Fibroblast of skin of abdomen (primary cell): ENCODE measurements at regions not wholly inside any gene's neighbourhood (a gene's known extent, or its start where the extent isn't known, plus 50 kb on each side); places are given as distances from the start of the nearest gene placed in this dataset.
"Not testable (repeated sequence)": the region's sequence is repeated elsewhere in the genome, so short reads cannot be mapped to it uniquely, and the experiment has no call there.

Source experiments
- DNase-seq: peaks from one replicate; pipeline ENCODE4 v3.0.0-alpha.2; 2013

- not testable (repeated sequence) for DNase-seq
Observed at GRCh38 chr15:62371683-62372082, 206.6 kb upstream of the C2CD4B start.

DNA sequence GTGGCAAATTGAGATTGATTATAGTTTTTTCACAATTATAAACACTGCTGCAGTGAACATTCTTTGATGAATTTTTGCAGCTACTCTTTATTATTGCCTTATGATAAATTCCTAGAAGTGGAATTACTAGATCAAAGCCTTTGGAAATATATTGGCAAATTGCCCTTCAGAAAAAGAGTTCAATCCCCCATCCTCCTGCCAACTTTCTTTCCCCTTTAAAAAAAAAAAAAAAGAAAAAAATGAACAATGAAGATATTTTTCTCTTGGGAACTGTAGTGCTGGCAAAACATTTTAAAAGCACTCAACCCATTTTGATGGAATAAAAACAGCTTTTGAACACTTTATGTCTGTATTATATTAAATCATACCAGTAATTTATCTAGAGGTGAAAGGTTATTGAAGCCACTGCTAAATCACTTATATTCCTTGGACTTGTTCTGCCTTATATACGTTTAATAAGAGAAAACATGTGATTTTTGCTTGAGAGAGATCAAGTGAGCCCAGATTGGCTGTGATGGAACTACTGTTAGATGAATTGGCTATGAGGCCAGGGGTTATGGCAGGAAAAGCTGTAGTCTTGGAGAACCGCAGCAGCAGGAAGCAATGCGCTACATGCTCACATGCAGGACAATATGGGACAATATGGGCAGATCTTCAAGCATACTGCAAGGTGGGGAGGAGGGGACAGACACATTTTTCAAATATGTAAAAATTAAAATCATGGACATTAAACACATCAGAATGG lies 212.8 kb upstream of the C2CD4B start:
- DNase-seq = no peak

DNA sequence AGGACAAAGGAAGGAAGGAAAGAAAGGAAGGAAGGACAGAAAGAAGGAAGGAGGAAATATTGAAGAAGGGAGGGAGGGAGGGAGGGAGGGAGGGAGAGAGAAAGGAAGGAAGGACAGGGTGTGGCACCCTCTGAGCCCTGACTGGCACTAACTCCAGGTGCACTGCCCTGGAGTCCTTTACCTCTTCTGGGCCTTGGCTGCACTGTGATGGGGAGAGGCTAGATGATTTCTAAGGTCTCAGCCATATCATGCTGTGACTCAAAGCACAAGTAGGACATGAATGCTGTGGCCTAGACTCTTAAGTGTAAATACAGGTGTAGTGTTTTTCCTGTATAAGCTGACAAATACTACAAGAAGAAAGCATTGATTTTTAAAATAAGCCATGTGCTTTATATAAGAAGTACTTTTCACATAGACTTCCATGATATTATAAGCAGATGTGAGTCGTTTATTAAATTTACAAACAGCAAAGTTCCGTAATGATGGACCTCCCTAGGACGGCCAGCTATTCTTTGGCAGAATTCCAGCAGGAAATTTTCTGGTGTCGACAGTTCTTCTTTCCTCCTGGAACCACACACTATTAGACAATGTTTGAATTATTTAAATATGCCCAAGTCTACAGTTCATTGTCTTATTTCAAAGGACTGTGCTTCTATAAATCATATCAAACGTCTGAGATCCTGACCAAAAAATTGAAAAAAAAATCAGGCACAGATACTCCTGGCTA lies 213.8 kb upstream of the C2CD4B start:
- DNase-seq = no peak

DNA sequence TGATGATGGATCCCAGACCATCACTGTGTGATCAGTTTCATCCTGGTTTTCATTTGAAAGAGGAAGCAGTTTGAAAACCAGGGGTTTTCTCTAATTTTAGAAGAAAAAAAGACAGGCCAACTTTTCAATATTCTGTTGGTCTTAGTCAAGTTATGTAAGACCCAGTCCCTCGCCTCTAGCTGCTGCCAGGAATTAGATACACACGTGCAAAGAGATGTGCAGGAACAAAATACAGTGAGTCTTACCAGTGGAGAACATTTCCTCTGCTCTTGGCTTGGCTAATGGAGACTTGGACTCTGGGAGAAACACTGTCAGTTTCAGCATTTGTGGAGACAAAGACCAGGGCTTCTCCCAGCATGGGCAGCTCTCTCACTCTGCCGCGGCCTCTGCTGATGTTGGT lies 214.9 kb upstream of the C2CD4B start:
- no peak for DNase-seq

- no peak for DNase-seq
Observed at GRCh38 chr15:62382046-62382445, 217.0 kb upstream of the C2CD4B start.

DNA sequence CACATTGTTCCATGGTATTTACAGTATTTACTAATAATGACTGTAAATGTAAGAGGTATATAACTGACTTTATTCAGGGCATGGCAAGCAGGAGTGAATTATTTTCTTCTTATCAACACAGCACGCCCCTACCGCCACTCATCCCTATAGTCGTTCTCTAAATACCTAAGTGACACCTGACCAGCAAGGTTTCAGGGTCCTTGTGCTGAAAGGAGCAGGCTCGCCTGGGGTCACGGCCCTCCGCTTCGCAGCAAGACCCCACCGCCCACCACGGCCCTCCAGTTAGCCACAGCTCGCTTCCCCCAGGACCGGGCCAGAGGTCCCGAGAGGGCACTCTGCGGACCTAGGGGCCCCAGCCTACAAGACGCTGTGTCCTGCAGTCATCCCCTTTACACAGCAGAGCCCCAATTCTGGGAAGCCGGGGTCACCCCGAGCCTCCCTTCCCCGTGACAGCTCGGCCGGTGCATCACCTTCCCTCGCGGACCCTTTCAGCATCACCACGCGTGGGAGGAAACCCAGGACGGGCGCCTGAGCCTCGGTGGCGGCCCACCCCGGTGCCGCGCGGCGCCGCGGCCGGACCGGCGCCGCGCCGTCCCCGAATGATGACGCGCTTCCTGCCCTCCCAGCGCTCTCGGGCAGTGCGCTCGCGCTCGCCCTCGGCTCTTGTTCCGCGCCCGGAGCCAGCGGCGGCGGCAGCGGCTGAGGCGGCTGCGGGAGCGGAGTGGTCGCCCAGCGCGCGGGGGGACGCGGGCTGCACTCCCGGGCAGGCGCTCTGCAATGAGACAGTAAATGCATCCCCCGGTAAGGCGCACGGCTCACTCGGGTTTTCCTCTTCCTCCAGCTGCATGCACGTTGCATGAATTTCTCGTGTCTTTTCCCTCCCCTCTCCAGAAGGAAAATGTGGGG lies 225.1 kb upstream of the C2CD4B start, which contains the start of gene TLN2:
TLN2 (plus strand) TSS at position 666 of the 906 bp plus-strand sequence.
- DNase-seq = peak; percentile 79

DNA sequence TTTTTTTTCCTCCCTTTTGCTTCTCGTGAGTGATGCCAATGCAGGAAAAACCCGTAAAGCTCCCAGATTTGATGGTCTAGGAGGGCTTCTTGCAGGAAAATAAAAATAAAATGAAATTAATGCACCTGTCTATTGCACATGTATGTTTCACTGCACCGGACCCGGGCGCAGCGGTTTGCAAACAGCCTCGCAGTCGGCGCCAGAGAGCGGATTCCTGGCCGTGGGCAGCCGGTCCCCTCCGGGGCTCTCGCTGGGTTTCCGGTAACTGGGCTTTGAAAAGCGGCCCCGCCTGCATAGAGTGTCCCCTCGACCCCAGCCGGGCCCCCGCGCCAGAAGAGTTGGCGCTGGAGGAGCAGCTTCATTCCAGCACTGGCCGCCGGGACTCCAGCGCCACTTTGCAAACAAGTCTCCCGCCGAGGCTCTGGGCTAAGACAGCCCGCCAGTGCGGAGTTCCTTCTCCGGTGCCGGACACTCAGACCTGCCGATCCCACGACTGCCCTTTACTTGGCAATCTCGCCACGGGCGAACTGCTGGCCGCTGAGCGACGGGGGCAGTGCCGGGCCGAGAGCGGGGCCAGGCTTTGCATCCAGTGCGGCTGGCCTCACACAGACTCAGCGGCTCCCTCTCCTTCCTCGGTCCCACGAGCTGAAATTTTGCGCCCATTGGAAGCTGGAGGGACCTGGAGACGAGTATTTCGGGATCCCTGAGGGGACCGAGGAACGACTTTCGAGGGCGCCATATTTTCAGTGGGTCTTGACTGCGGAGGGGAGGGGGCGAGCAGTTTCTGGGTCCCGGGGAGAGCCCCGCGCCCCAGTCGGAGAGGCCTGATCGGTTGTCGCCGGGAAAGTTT lies 225.9 kb upstream of the C2CD4B start:
- no peak for DNase-seq

DNA sequence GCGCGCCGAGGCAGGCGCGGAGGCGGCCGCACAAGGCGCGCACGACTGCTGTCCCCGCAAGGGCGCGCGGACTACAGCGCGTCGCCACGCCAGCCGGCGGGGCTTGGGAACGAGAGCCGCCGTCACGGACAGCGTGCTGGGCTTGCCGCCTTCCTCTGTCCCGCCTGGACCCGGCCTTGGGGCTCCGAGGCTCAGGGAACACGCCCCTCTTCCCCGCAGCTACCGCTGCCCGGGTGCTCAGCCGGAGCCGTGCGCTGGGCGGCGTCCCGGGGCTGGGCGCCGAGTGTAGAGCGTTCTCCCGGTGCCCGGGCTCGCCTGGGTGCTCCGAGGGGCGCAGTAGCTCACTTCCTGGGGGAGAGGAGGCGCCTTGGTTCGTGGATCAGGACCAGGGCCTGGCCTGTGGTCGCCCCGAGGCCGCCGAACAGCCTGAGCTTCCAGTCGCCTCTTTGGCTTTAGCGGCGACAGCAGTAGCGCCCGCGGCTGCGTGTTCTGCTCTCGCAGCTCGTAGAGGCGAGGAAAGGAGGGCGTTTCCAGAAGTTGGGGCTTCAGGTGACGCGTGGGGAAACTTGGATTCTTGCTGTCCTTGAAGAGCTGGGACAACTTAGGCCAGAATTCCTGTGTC lies 226.7 kb upstream of the C2CD4B start:
- peak; percentile 61 for DNase-seq

DNA sequence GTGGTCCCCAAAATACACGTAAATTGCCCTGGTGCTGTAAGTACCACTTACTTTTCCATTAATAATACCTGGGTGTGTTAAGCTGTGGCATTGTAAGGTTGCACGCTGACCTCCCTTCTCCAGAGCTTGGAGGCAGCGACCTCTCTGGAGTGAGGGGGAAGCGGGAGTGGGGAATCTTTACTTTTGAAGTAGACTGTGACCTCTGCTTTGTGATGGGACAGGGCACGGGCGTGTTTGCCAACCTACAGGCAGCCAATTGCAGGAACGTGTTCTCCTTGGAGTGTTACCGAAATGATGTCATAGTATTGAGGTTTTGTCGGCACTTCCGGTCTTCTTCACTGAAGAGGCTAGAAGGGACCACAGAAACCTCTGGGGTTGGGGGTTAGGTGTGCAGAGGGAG lies 227.3 kb upstream of the C2CD4B start:
- peak; percentile 55 for DNase-seq

- DNase-seq = no peak
Observed at GRCh38 chr15:62393196-62393595, 228.1 kb upstream of the C2CD4B start.

DNA sequence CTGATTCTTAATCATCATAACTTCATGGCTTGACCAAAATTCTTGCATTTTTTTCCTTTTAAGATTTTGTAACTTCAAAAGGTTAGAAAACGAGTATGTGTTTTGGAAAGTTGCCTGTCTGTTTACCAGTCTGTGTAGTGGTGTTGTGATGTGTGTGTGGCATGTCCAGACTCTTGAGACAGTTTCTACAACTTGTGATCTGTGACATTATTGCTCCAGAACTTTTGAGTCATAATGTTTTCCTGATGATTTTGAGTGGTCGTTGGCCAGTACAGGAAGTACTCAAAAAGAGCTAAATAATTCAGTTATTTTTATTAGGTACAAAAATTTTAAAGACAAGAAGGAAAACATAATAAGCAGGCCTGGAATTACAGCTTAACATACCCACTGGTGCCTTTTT lies 229.0 kb upstream of the C2CD4B start:
- no peak for DNase-seq

DNA sequence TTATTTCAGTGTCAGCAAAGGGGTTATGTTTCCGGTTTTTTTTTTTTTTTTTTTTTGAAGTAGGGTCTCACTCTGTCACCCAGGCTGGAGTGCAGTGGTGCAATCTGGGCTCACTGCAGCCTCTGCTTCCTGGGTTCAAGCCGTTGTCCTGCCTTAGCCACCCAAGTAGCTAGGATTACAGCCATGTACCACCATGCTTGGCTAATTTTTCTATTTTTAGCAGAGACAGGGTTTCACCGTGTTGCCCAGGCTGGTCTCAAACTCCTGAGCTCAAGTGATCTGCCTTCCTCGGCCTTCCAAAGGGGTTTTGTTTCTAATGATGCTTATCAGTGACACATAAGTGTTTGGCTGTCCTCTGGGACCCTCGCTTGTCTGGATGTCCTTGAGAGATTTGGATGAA lies 235.7 kb upstream of the C2CD4B start:
- no peak for DNase-seq

DNA sequence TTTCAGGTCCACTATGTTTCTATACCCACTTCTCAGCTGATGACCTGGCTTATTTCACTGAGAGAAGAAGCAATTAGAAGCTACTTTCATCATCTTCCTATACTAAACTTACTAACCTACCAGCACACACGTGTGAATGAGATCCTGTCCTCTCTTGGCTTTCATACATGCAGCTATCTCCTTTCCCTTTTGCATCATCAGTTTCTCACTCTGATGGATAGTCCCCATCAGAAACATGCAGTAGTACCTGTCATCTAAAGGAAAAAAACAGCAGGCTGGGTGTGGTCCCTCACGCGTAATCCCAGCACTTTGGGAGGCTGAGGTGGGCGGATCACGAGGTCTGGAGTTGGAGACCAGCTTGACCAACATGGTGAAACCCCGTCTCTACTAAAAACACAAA lies 237.6 kb upstream of the C2CD4B start:
- no peak for DNase-seq

- DNase-seq = peak; percentile 80
Observed at GRCh38 chr15:62403164-62403809, 238.2 kb upstream of the C2CD4B start.

DNA sequence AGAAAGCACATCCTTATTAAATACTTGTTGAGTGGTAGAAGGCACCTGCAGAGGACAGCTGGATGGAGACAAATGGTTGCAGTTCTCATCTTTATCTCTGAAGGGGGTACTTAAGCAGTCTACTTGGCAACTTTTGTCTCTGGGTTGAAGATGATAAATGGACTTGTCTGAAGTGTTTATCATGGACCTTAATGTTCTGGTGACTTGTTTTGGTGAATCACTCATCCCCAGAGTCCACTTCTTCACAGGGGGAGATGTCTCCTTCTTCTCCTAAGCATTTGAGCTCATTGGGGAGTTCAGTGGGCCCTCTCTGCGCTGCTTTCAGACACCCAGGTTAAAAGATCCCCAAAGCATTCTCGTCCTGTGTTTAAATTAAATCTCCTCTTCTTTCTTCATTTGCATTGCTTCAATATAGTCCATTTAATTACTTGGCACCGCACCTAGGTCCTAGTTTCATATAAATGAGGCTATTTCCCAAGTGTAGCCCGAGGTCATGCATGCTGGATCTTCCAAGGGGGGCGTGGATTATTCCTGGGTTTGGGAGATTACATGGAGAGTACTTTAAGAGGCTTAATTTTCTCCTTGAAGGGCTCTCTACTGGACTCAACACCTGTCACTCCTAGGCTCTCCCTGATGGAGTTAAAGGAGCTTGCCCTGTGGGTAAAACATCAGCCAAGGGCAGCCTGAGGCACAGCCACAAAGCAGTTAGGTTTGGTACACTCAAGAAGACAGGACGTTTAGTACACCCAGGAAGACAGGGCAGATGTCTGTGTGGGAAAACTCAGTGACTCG lies 239.3 kb upstream of the C2CD4B start:
- no peak for DNase-seq

DNA sequence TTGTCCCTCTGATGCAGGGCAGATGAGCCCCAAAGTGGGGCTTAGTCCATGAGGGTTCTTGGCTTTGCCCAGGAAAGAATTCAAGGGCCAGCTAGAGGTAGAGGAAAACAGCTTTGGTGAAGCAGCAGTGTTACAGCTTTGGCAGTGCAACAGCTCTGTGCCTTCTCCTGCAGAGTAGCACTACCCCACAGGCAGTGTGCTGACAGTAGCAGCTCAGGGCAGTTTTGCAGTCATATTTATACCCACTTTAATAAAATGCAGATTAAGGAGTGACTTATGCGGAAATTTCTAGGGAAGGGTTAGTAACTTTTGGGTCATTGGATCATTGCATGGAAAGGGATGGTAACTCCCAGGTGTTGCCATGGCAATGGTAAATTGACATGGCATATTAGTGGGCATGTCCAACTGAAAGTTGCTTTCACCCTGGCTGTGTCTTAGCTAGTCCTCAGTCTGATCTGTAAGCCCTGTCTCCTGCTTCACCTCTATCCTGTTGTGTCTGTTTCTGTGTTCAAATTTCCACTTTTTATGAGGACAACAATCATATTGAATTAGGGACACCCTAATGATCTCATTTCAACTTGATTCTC lies 241.3 kb upstream of the C2CD4B start:
- no peak for DNase-seq

GRCh38 chr15:62407216-62407615 lies 242.1 kb upstream of the C2CD4B start:
- no peak for DNase-seq

DNA sequence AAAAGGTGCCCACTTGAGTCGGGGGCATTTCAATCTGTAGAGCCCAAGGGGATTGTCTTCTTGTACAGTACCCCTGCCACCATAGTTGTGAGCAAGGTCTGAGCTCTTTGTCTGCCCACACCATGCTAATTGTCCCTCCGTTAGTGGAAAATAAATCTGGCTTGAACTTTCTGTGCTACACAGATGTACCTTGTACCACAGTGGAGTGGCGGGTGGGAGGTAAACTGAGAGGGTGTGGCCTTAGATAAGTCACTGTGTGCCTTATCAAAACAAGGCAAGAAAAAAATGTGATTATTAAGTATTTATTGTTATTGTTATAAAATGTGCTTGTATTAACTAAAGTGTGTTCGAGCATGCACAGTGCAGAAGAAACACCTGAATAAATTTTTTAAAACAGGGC lies 242.9 kb upstream of the C2CD4B start:
- no peak for DNase-seq

DNA sequence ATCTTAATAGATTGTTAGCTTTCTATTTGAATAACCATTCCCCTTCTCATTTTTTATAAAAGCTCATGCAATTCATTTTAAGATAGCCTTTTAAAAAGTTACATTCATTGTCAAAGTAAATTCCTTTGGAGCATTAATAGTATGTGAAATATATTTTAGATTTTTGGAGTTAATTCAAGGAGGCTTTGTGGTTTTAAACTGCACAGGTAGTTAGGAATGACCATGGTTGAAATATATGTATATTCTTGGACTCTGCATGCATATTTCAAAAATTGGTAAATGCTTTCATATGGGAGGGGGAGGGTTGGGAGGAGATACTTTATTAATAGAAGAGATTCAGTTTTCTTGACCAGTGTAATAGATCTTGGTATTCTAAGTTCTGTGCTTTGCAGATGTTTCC lies 244.4 kb upstream of the C2CD4B start:
- DNase-seq = peak; percentile 57

DNA sequence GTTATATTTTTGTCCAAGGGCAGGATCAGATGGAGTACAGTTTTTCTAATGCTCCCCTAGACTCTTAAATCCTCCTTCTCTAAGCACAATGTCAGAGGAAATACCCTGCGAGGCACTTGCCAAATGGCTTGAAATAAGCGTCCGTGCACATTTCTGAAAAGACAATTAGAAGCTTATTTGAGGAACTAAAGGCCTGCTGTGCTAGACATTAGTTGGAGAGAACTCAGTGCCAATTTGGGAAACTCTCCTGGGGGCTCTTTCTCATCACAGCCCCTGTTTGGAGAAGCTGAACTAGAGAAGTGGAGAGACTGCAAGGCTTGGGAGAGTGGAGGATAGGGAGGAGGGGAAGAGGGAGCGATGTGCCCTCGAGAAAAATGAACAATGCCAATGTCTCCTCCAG lies 247.6 kb upstream of the C2CD4B start:
- DNase-seq = no peak
